ENCODE measurements at regions not wholly inside any gene's neighbourhood (a gene's known extent, or its start where the extent isn't known, plus 50 kb on each side); places are given as distances from the start of the nearest gene placed in this dataset.
A peak's percentile ranks its signal among the peaks of the same experiment; 100 is the strongest.

DNA sequence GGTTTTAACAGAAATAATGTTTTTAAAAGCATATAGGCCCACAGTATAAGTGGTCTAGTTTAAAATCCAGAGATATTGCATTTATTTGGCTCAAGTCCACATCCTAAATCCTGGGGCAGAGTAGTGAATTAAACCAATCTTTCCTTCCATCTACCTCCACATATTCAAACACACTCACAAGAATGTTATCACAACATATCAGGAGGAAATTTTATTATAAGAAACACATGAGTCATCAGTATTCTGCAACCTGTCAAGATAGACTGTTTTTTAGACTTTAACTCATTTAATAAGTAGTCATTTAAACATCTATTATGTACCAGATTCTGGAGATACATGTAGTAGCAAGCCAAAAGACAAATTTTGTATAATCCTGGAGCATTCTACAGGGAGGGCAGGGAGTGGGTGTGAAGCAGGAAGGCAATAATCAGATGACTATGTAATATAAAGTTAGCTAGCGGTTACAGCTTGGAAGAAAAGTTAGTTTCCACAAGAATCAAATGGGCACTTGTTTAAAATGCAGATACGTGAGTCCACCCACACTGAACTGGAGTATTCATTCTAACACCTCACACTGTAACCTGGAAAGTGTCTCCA lies 187.3 kb upstream of the PIK3R1 start (continued):
- TF ChIP-seq SMC3 (IDR thresholded peaks at IDR 0.05; ENCODE audit: low read depth, low read length) (no peak), RXRA (IDR thresholded peaks at IDR 0.05; ENCODE audit: borderline replicate concordance, low read depth) (0 out of 2 replicates have a peak, but pooled peaks have one; percentile 40), FOXJ3 (CRISPR knock-in tag; IDR thresholded peaks at IDR 0.05) (no peak), FOSL2 (IDR thresholded peaks at IDR 0.05; ENCODE audit: borderline replicate concordance, low read depth) (peak; percentile 81), RCOR1 (IDR thresholded peaks at IDR 0.05; ENCODE audit: low read length) (peak; percentile 62; the same call in 1 of the 2 replicates), TEAD4 (IDR thresholded peaks at IDR 0.05; ENCODE audit: borderline replicate concordance, insufficient read depth) (peak; percentile 84), EZH2phosphoT487 (IDR thresholded peaks at IDR 0.05; ENCODE audit: borderline replicate concordance, low read depth) (no peak), SIN3A (IDR thresholded peaks at IDR 0.05; ENCODE audit: borderline replicate concordance, low read depth, low read length) (no peak)
- TF ChIP-seq, protein P1, sequence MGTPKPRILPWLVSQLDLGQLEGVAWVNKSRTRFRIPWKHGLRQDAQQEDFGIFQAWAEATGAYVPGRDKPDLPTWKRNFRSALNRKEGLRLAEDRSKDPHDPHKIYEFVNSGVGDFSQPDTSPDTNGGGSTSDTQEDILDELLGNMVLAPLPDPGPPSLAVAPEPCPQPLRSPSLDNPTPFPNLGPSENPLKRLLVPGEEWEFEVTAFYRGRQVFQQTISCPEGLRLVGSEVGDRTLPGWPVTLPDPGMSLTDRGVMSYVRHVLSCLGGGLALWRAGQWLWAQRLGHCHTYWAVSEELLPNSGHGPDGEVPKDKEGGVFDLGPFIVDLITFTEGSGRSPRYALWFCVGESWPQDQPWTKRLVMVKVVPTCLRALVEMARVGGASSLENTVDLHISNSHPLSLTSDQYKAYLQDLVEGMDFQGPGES (IDR thresholded peaks at IDR 0.05; ENCODE audit: low read depth, low read length): no peak

- POLR2A ChIA-PET: no interaction called here
- H3K4me1 ChIP-seq (ENCODE audit: control insufficient read depth in 1 of 2, insufficient read depth in 2 of 2, low read depth in 1 of 2, low read length in 1 of 2): peaks cover 10 to 26% of the 10 kb centered on the region in 2 experiments
- no peak overlapping the region for H3K4me3 ChIP-seq (ENCODE audit: low read depth in 2 of 2, low read length in 1 of 2)
- peak overlapping the region; percentile 63 for H3K4me2 ChIP-seq
- no peaks in the 10 kb centered on the region for H3K27me3 ChIP-seq (ENCODE audit: insufficient read depth)
- H2AFZ ChIP-seq (ENCODE audit: low read depth): peak overlapping the region; percentile 45; the same call in 1 of the 2 replicates
- H3K36me3 ChIP-seq (replicated peaks in 1 of 2; ENCODE audit: control insufficient read depth in 1 of 2, insufficient read depth in 2 of 2, low read length in 1 of 2): no peaks in the 10 kb centered on the region
- H3K9me2 ChIP-seq: no peaks in the 10 kb centered on the region
- 12% methylated on average over 4 of the region's 4 CpGs for WGBS (ENCODE audit: low lambda C conversion rate)
- H3K9me3 ChIP-seq: no peaks in the 10 kb centered on the region
- H3K79me2 ChIP-seq (ENCODE audit: insufficient read depth): no peaks in the 10 kb centered on the region
- no peak for DNase-seq
- H4K20me1 ChIP-seq (ENCODE audit: insufficient read depth): no peaks in the 10 kb centered on the region; the same call in 1 of the 2 replicates
- CTCF ChIA-PET: interaction anchor here (1.1 kb wide), 1 partner anchor 781 kb away, joined by 4 read pairs; no protein-coding TSS in a partner anchor
- peaks cover 17% of the 10 kb centered on the region for H3F3A ChIP-seq (replicated peaks; ENCODE audit: insufficient read depth)
- H3K27ac ChIP-seq (ENCODE audit: low read depth in 2 of 2, low read length in 1 of 2): peak overlapping the region; percentile 77 to 90; a peak in 3 of 4 replicates
- no peak overlapping the region for H3K9ac ChIP-seq
- no peak for TF ChIP-seq GABPA (IDR thresholded peaks at IDR 0.05; ENCODE audit: low read depth)
- TF ChIP-seq RFX5 (IDR thresholded peaks at IDR 0.05; ENCODE audit: low read length): no peak
- no peak for TF ChIP-seq NRF1 (IDR thresholded peaks at IDR 0.05; ENCODE audit: low read depth, low read length)
- TF ChIP-seq MEF2A (IDR thresholded peaks at IDR 0.05; ENCODE audit: borderline replicate concordance, low read depth): peak; percentile 41; the same call in 1 of the 2 replicates
- TF ChIP-seq POLR2AphosphoS5 (IDR thresholded peaks at IDR 0.05; ENCODE audit: low read depth, low read length): peak; percentile 53; the same call in 1 of the 2 replicates
- TF ChIP-seq JUND (IDR thresholded peaks at IDR 0.05): peak; percentile 81
- TF ChIP-seq FOXM1 (IDR thresholded peaks at IDR 0.05; ENCODE audit: low read depth): 0 out of 2 replicates have a peak, but pooled peaks have one; percentile 46
- TF ChIP-seq NFIC (IDR thresholded peaks at IDR 0.05; ENCODE audit: borderline replicate concordance): peak; percentile 92
- TF ChIP-seq, protein P1 (IDR thresholded peaks at IDR 0.05; ENCODE audit: low read depth, low read length): no peak
- TF ChIP-seq, protein P2, sequence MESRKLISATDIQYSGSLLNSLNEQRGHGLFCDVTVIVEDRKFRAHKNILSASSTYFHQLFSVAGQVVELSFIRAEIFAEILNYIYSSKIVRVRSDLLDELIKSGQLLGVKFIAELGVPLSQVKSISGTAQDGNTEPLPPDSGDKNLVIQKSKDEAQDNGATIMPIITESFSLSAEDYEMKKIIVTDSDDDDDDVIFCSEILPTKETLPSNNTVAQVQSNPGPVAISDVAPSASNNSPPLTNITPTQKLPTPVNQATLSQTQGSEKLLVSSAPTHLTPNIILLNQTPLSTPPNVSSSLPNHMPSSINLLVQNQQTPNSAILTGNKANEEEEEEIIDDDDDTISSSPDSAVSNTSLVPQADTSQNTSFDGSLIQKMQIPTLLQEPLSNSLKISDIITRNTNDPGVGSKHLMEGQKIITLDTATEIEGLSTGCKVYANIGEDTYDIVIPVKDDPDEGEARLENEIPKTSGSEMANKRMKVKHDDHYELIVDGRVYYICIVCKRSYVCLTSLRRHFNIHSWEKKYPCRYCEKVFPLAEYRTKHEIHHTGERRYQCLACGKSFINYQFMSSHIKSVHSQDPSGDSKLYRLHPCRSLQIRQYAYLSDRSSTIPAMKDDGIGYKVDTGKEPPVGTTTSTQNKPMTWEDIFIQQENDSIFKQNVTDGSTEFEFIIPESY (IDR thresholded peaks at IDR 0.05; ENCODE audit: borderline replicate concordance, low read depth): no peak
- TF ChIP-seq, protein P3, sequence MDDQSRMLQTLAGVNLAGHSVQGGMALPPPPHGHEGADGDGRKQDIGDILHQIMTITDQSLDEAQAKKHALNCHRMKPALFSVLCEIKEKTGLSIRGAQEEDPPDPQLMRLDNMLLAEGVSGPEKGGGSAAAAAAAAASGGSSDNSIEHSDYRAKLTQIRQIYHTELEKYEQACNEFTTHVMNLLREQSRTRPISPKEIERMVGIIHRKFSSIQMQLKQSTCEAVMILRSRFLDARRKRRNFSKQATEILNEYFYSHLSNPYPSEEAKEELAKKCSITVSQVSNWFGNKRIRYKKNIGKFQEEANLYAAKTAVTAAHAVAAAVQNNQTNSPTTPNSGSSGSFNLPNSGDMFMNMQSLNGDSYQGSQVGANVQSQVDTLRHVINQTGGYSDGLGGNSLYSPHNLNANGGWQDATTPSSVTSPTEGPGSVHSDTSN (IDR thresholded peaks at IDR 0.05): peak; percentile 91
- TF ChIP-seq, protein P4, sequence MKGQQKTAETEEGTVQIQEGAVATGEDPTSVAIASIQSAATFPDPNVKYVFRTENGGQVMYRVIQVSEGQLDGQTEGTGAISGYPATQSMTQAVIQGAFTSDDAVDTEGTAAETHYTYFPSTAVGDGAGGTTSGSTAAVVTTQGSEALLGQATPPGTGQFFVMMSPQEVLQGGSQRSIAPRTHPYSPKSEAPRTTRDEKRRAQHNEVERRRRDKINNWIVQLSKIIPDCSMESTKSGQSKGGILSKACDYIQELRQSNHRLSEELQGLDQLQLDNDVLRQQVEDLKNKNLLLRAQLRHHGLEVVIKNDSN (IDR thresholded peaks at IDR 0.05; ENCODE audit: borderline replicate concordance, low read depth): no peak
- TF ChIP-seq SIN3A (IDR thresholded peaks at IDR 0.05; ENCODE audit: borderline replicate concordance, low read depth, low read length): no peak
- TF ChIP-seq GATA2 (CRISPR knock-in tag; IDR thresholded peaks at IDR 0.05): no peak
- TF ChIP-seq RCOR1 (IDR thresholded peaks at IDR 0.05; ENCODE audit: low read length): no peak
- TF ChIP-seq MXI1 (IDR thresholded peaks at IDR 0.05; ENCODE audit: low read depth, low read length): no peak
These were observed 188.0 kb upstream of the PIK3R1 start for GRCh38 chr5:68027519-68027918.
